ENCODE measurements at regions not wholly inside any gene's neighbourhood (a gene's known extent, or its start where the extent isn't known, plus 50 kb on each side); places are given as distances from the start of the nearest gene placed in this dataset.
"Not testable (repeated sequence)": the region's sequence is repeated elsewhere in the genome, so short reads cannot be mapped to it uniquely, and the experiment has no call there.

- peak; percentile 90 for TF ChIP-seq CTCF (IDR thresholded peaks at IDR 0.05)
- not testable (repeated sequence) for H3K4me1 Mint-ChIP-seq (ENCODE audit: low read depth); H3K27ac Mint-ChIP-seq; H3K4me3 Mint-ChIP-seq; H3K27me3 Mint-ChIP-seq (ENCODE audit: insufficient read depth); H3K36me3 Mint-ChIP-seq (ENCODE audit: low read depth); H3K9me3 Mint-ChIP-seq
- peak; percentile 9 for DNase-seq
Measured at GRCh38 chr14:106153362-106153955, 627.1 kb downstream of the TMEM121 start.

GRCh38 chr14:106163316-106163715, 636.9 kb downstream of the TMEM121 start:
- Mint-ChIP-seq H3K4me1 (ENCODE audit: low read depth) (no peaks in the 10 kb centered on the region), H3K9me3 (peaks cover 49% of the 10 kb centered on the region), H3K27ac (no peak overlapping the region), H3K27me3 (ENCODE audit: insufficient read depth) (peaks cover 3% of the 10 kb centered on the region; the same call in 1 of the 2 replicates), H3K36me3 (ENCODE audit: low read depth) (no peaks in the 10 kb centered on the region), H3K4me3 (no peak overlapping the region)
- no peak for DNase-seq
- TF ChIP-seq CTCF (IDR thresholded peaks at IDR 0.05) = no peak

GRCh38 chr14:106163812-106164211, 637.4 kb downstream of the TMEM121 start:
- not testable (repeated sequence) for H3K27me3 Mint-ChIP-seq (ENCODE audit: insufficient read depth)
- H3K9me3 Mint-ChIP-seq = peaks cover 49% of the 10 kb centered on the region

GRCh38 chr14:106166232-106166631, 639.8 kb downstream of the TMEM121 start:
- Mint-ChIP-seq H3K27ac (no peak overlapping the region), H3K27me3 (ENCODE audit: insufficient read depth) (peaks cover 3% of the 10 kb centered on the region; the same call in 1 of the 2 replicates), H3K4me1 (ENCODE audit: low read depth) (no peaks in the 10 kb centered on the region), H3K9me3 (peaks cover 57% of the 10 kb centered on the region), H3K36me3 (ENCODE audit: low read depth) (peaks cover 5% of the 10 kb centered on the region; the same call in 1 of the 2 replicates), H3K4me3 (no peak overlapping the region)
- no peak for TF ChIP-seq CTCF (IDR thresholded peaks at IDR 0.05)
- no peak for DNase-seq

More at GRCh38 chr14:106163812-106164211, 637.4 kb downstream of the TMEM121 start:
- H3K4me1 Mint-ChIP-seq (ENCODE audit: low read depth); H3K27ac Mint-ChIP-seq; H3K4me3 Mint-ChIP-seq; DNase-seq; H3K36me3 Mint-ChIP-seq (ENCODE audit: low read depth): not testable (repeated sequence)

GRCh38 chr14:106166650-106167204, 640.3 kb downstream of the TMEM121 start:
- H3K36me3 Mint-ChIP-seq (ENCODE audit: low read depth) = peaks cover 5% of the 10 kb centered on the region; the same call in 1 of the 2 replicates
- H3K9me3 Mint-ChIP-seq = peaks cover 55% of the 10 kb centered on the region
- H3K4me1 Mint-ChIP-seq (ENCODE audit: low read depth) = no peaks in the 10 kb centered on the region
- no peak overlapping the region for H3K27ac Mint-ChIP-seq
- DNase-seq = no peak
- H3K27me3 Mint-ChIP-seq (ENCODE audit: insufficient read depth) = peaks cover 3% of the 10 kb centered on the region; the same call in 1 of the 2 replicates
- no peak overlapping the region for H3K4me3 Mint-ChIP-seq
- TF ChIP-seq CTCF (IDR thresholded peaks at IDR 0.05) = no peak

- H3K4me3 Mint-ChIP-seq; DNase-seq; H3K27ac Mint-ChIP-seq; H3K36me3 Mint-ChIP-seq (ENCODE audit: low read depth); H3K27me3 Mint-ChIP-seq (ENCODE audit: insufficient read depth); H3K4me1 Mint-ChIP-seq (ENCODE audit: low read depth): not testable (repeated sequence)
- H3K9me3 Mint-ChIP-seq = peaks cover 37% of the 10 kb centered on the region
Measured at GRCh38 chr14:106170163-106170658, 643.8 kb downstream of the TMEM121 start.
